ENCODE measurements at regions not wholly inside any gene's neighbourhood (a gene's known extent, or its start where the extent isn't known, plus 50 kb on each side); places are given as distances from the start of the nearest gene placed in this dataset.
"Not testable (repeated sequence)": the region's sequence is repeated elsewhere in the genome, so short reads cannot be mapped to it uniquely, and the experiment has no call there.

DNA sequence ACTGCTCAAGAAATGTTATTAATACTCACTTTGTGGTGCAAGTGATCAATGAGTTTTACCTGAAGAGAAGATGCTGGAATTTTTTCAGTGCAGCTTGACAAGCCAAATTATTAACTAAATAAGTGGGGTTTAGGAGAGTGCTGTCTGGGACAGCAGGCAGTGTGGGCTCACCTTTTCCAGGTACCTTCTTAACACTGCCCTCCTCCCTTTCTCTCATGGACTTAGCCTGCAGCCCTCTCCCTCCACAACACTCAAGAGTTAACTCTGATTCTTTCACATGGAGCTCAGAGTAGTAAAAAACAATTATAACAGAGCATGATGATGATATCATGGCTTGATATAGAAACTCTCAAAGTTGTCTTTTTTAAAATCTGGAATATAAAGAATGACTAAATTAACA lies 404.8 kb upstream of the SLC30A5 start:
- Histone ChIP-seq H3F3A (ENCODE audit: insufficient read depth, low read length) (no peaks in the 10 kb centered on the region), H3K9ac (ENCODE audit: low read length) (no peak overlapping the region), H2AFZ (ENCODE audit: low read length) (no peak overlapping the region), H3K27me3 (ENCODE audit: insufficient read depth, low read length) (no peaks in the 10 kb centered on the region), H3K4me2 (ENCODE audit: low read length) (no peak overlapping the region), H3K4me3 (ENCODE audit: low read depth, low read length, poor library complexity, severe bottlenecking) (no peak overlapping the region), H3K9me2 (ENCODE audit: low read depth, low read length) (no peaks in the 10 kb centered on the region), H3K9me3 (ENCODE audit: low read length) (no peaks in the 10 kb centered on the region), H3K27ac (ENCODE audit: low read depth, low read length, poor library complexity, severe bottlenecking) (no peak overlapping the region), H3K79me2 (ENCODE audit: insufficient read depth, low read length) (no peaks in the 10 kb centered on the region), H3K4me1 (ENCODE audit: insufficient read depth, low read length, severe bottlenecking) (no peaks in the 10 kb centered on the region), H3K36me3 (ENCODE audit: insufficient read depth, low read length) (no peaks in the 10 kb centered on the region), H4K20me1 (ENCODE audit: insufficient read depth, low read length) (no peaks in the 10 kb centered on the region)
- no peak for TF ChIP-seq EZH2 (IDR thresholded peaks at IDR 0.05; ENCODE audit: borderline replicate concordance, low read length)
- TF ChIP-seq, protein P1, sequence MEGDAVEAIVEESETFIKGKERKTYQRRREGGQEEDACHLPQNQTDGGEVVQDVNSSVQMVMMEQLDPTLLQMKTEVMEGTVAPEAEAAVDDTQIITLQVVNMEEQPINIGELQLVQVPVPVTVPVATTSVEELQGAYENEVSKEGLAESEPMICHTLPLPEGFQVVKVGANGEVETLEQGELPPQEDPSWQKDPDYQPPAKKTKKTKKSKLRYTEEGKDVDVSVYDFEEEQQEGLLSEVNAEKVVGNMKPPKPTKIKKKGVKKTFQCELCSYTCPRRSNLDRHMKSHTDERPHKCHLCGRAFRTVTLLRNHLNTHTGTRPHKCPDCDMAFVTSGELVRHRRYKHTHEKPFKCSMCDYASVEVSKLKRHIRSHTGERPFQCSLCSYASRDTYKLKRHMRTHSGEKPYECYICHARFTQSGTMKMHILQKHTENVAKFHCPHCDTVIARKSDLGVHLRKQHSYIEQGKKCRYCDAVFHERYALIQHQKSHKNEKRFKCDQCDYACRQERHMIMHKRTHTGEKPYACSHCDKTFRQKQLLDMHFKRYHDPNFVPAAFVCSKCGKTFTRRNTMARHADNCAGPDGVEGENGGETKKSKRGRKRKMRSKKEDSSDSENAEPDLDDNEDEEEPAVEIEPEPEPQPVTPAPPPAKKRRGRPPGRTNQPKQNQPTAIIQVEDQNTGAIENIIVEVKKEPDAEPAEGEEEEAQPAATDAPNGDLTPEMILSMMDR (IDR thresholded peaks at IDR 0.05; ENCODE audit: low read length) = no peak

DNA sequence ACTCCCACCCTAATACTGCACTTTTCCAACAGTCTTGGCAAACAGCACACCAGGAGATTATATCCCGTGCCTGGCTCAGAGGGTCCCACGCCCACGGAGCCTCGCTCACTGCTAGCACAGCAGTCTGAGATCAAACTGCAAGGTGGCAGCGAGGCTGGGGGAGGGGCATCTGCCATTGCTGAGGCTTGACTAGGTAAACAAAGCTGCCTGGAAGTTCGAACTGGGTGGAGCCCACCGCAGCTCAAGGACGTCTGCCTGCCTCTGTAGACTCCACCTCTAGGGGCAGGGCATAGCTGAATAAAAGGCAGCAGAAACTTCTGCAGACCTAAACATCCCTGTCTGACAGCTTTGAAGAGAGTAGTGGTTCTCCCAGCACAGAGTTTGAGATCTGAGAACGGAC lies 401.9 kb upstream of the SLC30A5 start:
- H3K9me2 ChIP-seq (ENCODE audit: low read depth, low read length); H3K27me3 ChIP-seq (ENCODE audit: insufficient read depth, low read length); H3K27ac ChIP-seq (ENCODE audit: low read depth, low read length, poor library complexity, severe bottlenecking); H3K9me3 ChIP-seq (ENCODE audit: low read length); H3F3A ChIP-seq (ENCODE audit: insufficient read depth, low read length); H2AFZ ChIP-seq (ENCODE audit: low read length); H3K79me2 ChIP-seq (ENCODE audit: insufficient read depth, low read length); H3K9ac ChIP-seq (ENCODE audit: low read length); H3K36me3 ChIP-seq (ENCODE audit: insufficient read depth, low read length); H3K4me2 ChIP-seq (ENCODE audit: low read length); H4K20me1 ChIP-seq (ENCODE audit: insufficient read depth, low read length); H3K4me1 ChIP-seq (ENCODE audit: insufficient read depth, low read length, severe bottlenecking); H3K4me3 ChIP-seq (ENCODE audit: low read depth, low read length, poor library complexity, severe bottlenecking): not testable (repeated sequence)

DNA sequence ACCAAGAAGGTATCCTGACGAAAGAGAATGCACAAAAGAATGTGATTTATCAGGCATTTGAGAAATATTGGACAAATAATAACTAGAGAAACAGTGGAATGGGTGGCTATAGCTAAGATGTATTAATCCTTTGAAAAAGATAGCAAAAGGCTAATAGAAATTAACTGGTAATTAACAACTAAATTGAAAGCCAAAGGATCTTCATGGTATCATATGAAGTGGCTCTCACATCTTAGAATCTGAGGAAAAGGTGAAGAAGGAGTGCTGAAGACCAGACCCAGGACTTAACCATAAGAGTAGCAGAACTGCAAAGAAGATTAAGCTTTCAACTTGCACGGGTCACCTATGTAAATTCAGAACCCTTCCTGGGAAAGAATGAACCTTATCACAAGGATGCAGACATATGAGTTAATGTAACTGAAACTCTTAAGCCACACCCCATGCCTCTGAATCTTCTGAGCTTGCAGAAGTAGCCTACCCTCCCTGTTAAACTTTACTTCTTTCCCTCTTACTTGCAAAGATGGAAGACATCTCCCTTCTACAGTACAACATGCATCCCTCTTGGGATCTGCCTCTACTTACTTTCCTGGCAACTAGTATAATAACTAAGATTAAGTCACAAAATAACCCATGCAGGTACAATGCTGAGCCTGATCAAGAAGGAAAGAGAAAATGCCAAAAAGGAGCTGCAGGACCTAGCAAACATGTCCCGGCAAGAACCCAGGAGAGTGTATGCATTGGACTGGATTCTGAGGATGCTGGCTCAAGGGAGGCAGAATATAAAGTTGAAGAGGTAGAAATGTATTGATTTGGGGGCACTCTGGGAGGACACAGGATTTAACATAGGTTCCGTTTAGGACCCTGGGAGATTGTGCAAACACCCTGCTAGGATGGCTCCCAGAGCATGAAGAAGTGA lies 395.5 kb upstream of the SLC30A5 start:
- H3K36me3 ChIP-seq (ENCODE audit: insufficient read depth, low read length) = no peaks in the 10 kb centered on the region
- H3K4me2 ChIP-seq (ENCODE audit: low read length) = no peak overlapping the region
- no peak overlapping the region for H3K4me3 ChIP-seq (ENCODE audit: low read depth, low read length, poor library complexity, severe bottlenecking)
- no peak overlapping the region for H2AFZ ChIP-seq (ENCODE audit: low read length)
- TF ChIP-seq, protein P1 (IDR thresholded peaks at IDR 0.05; ENCODE audit: low read length) = no peak
- TF ChIP-seq EZH2 (IDR thresholded peaks at IDR 0.05; ENCODE audit: borderline replicate concordance, low read length) = no peak
- no peaks in the 10 kb centered on the region for H3K4me1 ChIP-seq (ENCODE audit: insufficient read depth, low read length, severe bottlenecking)
- H3K9me2 ChIP-seq (ENCODE audit: low read depth, low read length) = no peaks in the 10 kb centered on the region
- H3F3A ChIP-seq (ENCODE audit: insufficient read depth, low read length) = no peaks in the 10 kb centered on the region
- H3K27ac ChIP-seq (ENCODE audit: low read depth, low read length, poor library complexity, severe bottlenecking) = no peak overlapping the region
- no peaks in the 10 kb centered on the region for H3K27me3 ChIP-seq (ENCODE audit: insufficient read depth, low read length)
- H3K9ac ChIP-seq (ENCODE audit: low read length) = no peak overlapping the region
- H4K20me1 ChIP-seq (ENCODE audit: insufficient read depth, low read length) = no peaks in the 10 kb centered on the region
- no peaks in the 10 kb centered on the region for H3K9me3 ChIP-seq (ENCODE audit: low read length)
- H3K79me2 ChIP-seq (ENCODE audit: insufficient read depth, low read length) = no peaks in the 10 kb centered on the region

DNA sequence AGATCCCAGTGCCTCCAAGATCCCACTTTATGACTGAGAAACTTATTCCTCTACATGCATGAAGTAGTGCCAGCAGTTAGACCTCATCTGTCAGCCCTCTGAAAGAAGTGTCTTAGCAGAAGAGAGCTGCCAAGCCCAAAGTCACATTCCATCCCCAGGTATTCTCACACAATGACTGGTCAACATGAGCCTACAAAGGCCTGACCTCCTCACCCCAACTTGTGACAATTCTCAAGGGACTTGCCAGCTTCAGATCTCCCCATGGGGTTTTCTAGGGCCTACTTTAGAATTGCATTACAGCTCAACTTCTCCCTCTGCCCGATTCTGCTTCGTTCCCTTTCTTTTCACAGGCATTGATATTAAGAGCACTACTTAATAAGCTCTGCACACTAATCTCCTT lies 393.8 kb upstream of the SLC30A5 start:
- no peak for TF ChIP-seq EZH2 (IDR thresholded peaks at IDR 0.05; ENCODE audit: borderline replicate concordance, low read length)
- TF ChIP-seq, protein P1 (IDR thresholded peaks at IDR 0.05; ENCODE audit: low read length) = no peak
- H2AFZ ChIP-seq (ENCODE audit: low read length) = no peak overlapping the region
- H3K4me3 ChIP-seq (ENCODE audit: low read depth, low read length, poor library complexity, severe bottlenecking) = no peak overlapping the region
- H3K4me2 ChIP-seq (ENCODE audit: low read length) = no peak overlapping the region
- no peaks in the 10 kb centered on the region for H3K36me3 ChIP-seq (ENCODE audit: insufficient read depth, low read length)
- no peaks in the 10 kb centered on the region for H3K9me3 ChIP-seq (ENCODE audit: low read length)
- H3K9ac ChIP-seq (ENCODE audit: low read length) = no peak overlapping the region
- no peaks in the 10 kb centered on the region; the same call in 1 of the 2 replicates for H3K9me2 ChIP-seq (ENCODE audit: low read depth, low read length)
- no peaks in the 10 kb centered on the region for H4K20me1 ChIP-seq (ENCODE audit: insufficient read depth, low read length)
- no peaks in the 10 kb centered on the region for H3K4me1 ChIP-seq (ENCODE audit: insufficient read depth, low read length, severe bottlenecking)
- no peaks in the 10 kb centered on the region for H3K79me2 ChIP-seq (ENCODE audit: insufficient read depth, low read length)
- no peaks in the 10 kb centered on the region for H3F3A ChIP-seq (ENCODE audit: insufficient read depth, low read length)
- H3K27me3 ChIP-seq (ENCODE audit: insufficient read depth, low read length) = no peaks in the 10 kb centered on the region
- H3K27ac ChIP-seq (ENCODE audit: low read depth, low read length, poor library complexity, severe bottlenecking) = no peak overlapping the region
